Esophagus squamous epithelium (tissue), 4 donors: ENCODE measurements at regions not wholly inside any gene's neighbourhood (a gene's known extent, or its start where the extent isn't known, plus 50 kb on each side); places are given as distances from the start of the nearest gene placed in this dataset.

Experiments used
- POLR2A ChIP-seq, 4 donors: fragments of 450-650 bp; IDR thresholded peaks; one replicate each; pipeline ENCODE4 v1.6.1; 2017; ENCODE audit warnings: antibody characterized with exemption in 4 of 4, mild to moderate bottlenecking in 4 of 4, moderate library complexity in 3 of 4
- TF ChIP-seq, protein P1 (sequence below), 6 experiments: fragments of 450-650 bp in 4 of 6; fragments of 200-600 bp in 2 of 6; sonication (generic) in 2 of 6; IDR thresholded peaks; one replicate each; pipeline ENCODE4 v1.5.1; 2016 to 2019; ENCODE audit warnings: antibody characterized with exemption in 6 of 6, mild to moderate bottlenecking in 4 of 6, moderate library complexity in 4 of 6

DNA sequence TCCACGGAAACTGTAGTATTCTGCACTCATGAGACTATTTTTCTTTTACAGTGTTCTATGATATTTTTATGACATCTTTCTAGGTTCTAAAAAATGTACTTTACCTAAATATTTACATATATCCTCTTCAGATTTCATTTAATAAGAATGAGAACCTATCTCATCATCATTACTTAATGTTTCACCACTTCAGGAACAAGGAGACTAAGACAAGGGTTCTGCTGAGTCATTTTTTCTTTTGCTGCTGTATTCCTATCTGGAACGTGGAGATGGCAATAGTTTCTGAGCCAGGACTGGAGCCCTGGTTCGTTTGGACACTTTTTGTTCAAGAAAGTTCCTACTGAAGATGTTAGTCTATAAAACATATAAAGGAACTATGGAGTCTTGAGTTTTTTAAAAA is 258.2 kb upstream of the MAP3K1 start:
- TF ChIP-seq, protein P1, sequence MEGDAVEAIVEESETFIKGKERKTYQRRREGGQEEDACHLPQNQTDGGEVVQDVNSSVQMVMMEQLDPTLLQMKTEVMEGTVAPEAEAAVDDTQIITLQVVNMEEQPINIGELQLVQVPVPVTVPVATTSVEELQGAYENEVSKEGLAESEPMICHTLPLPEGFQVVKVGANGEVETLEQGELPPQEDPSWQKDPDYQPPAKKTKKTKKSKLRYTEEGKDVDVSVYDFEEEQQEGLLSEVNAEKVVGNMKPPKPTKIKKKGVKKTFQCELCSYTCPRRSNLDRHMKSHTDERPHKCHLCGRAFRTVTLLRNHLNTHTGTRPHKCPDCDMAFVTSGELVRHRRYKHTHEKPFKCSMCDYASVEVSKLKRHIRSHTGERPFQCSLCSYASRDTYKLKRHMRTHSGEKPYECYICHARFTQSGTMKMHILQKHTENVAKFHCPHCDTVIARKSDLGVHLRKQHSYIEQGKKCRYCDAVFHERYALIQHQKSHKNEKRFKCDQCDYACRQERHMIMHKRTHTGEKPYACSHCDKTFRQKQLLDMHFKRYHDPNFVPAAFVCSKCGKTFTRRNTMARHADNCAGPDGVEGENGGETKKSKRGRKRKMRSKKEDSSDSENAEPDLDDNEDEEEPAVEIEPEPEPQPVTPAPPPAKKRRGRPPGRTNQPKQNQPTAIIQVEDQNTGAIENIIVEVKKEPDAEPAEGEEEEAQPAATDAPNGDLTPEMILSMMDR (IDR thresholded peaks at IDR 0.05) = no peak
- no peak for TF ChIP-seq POLR2A (IDR thresholded peaks at IDR 0.05)
